PC-3 (cell line): ENCODE measurements at regions not wholly inside any gene's neighbourhood (a gene's known extent, or its start where the extent isn't known, plus 50 kb on each side); places are given as distances from the start of the nearest gene placed in this dataset.

Source experiments
- ATAC-seq: fragments of 200-7000 bp; cut with Tn5 transposase; 2 replicates; pipeline ENCODE4 v1.9.1; 2020; ENCODE audit warnings: mild to moderate bottlenecking, moderate library complexity
- BruUV-seq: library from RNA; stranded (reverse); fragments of 400-500 nt; replicated peaks from 2 replicates; lab custom pipeline; 2021; lab: Mats Ljungman, UMichigan
- CTCF ChIA-PET: fragments of 300-600 bp; sonication (Branson Sonifier 250); formaldehyde crosslinking; loops from one replicate; lab custom pipeline; 2022; ENCODE audit warnings: antibody characterized with exemption; lab: Charles Lee
- POLR2A ChIA-PET: fragments of 300-600 bp; sonication (Branson Sonifier 250); formaldehyde crosslinking; loops from one replicate; lab custom pipeline; 2022; ENCODE audit warnings: antibody characterized with exemption; ENCODE audit not compliant: unreplicated experiment; lab: Charles Lee
- DNase-seq: peaks from one replicate; pipeline ENCODE4 v3.0.0-alpha.2; 2015
- H2AFZ ChIP-seq: fragments of 300-600 bp; sonication (generic); 2 replicates; pipeline ENCODE4 v1.6.0; 2016; ENCODE audit warnings: antibody characterized with exemption, low read length
- H3F3A ChIP-seq: fragments of 300-600 bp; sonication (generic); one replicate; pipeline ENCODE4 v1.6.0; 2017; ENCODE audit warnings: antibody characterized with exemption, low read length, control low read depth, mild to moderate bottlenecking; ENCODE audit not compliant: unreplicated experiment
- H3K27ac ChIP-seq: fragments of 300-600 bp; sonication (generic); 2 replicates; pipeline ENCODE4 v1.5.1; 2016; ENCODE audit warnings: mild to moderate bottlenecking, low read length
- H3K27me3 ChIP-seq: fragments of 300-600 bp; sonication (generic); 2 replicates; pipeline ENCODE4 v1.6.1; 2016; ENCODE audit warnings: low read length, mixed read lengths
- H3K36me3 ChIP-seq: fragments of 300-600 bp; sonication (generic); 2 replicates; pipeline ENCODE4 v1.6.1; 2016; ENCODE audit warnings: low read depth, mixed run types, low read length, mixed read lengths
- H3K4me1 ChIP-seq: fragments of 300-600 bp; sonication (generic); 2 replicates; pipeline ENCODE4 v1.5.1; 2016; ENCODE audit warnings: low read length; ENCODE audit not compliant: insufficient read depth
- H3K4me2 ChIP-seq: fragments of 300-600 bp; sonication (generic); 2 replicates; pipeline ENCODE4 v1.6.0; 2016; ENCODE audit warnings: low read length
- H3K4me3 ChIP-seq: fragments of 300-600 bp; sonication (generic); 2 replicates; pipeline ENCODE4 v1.5.1; 2016; ENCODE audit warnings: mild to moderate bottlenecking, low read length, mixed read lengths
- H3K79me2 ChIP-seq: fragments of 300-600 bp; sonication (generic); 2 replicates; pipeline ENCODE4 v1.6.1; 2017; ENCODE audit warnings: low read length, mixed read lengths
- H3K9ac ChIP-seq: fragments of 300-600 bp; sonication (generic); 2 replicates; pipeline ENCODE4 v1.6.0; 2016; ENCODE audit warnings: mild to moderate bottlenecking, low read length
- H3K9me2 ChIP-seq: fragments of 300-600 bp; sonication (generic); replicated peaks from 2 replicates; pipeline ENCODE4 v1.6.1; 2016; ENCODE audit warnings: mixed run types, low read length, mixed read lengths
- H3K9me3 ChIP-seq: fragments of 300-600 bp; sonication (generic); 2 replicates; pipeline ENCODE4 v1.6.1; 2016; ENCODE audit warnings: low read length, mixed read lengths
- H4K20me1 ChIP-seq: fragments of 300-600 bp; sonication (generic); 2 replicates; pipeline ENCODE4 v1.6.1; 2016; ENCODE audit warnings: low read length, mixed read lengths
- EZH2 ChIP-seq: fragments of 300-600 bp; sonication (generic); IDR thresholded peaks from one replicate; pipeline ENCODE4 v1.6.1; 2017; ENCODE audit warnings: antibody characterized with exemption, mild to moderate bottlenecking, low read length; ENCODE audit not compliant: unreplicated experiment
- EZH2phosphoT487 ChIP-seq: fragments of 300-600 bp; sonication (generic); IDR thresholded peaks from 2 replicates; pipeline ENCODE4 v1.6.1; 2018; ENCODE audit warnings: mild to moderate bottlenecking, antibody characterized with exemption, low read length, borderline replicate concordance
- intact Hi-C: fragments of 100-400 bp; cut with micrococcal nuclease; formaldehyde crosslinking; loops from 2 replicates; pipeline ENCODE4 v1.9.0; 2023
- TF ChIP-seq, protein P1 (sequence below): fragments of 300-600 bp; sonication (generic); conservative IDR thresholded peaks from 2 replicates; pipeline ENCODE4 v1.5.1; 2017; ENCODE audit warnings: antibody characterized with exemption, low read depth, mild to moderate bottlenecking, low read length

DNA sequence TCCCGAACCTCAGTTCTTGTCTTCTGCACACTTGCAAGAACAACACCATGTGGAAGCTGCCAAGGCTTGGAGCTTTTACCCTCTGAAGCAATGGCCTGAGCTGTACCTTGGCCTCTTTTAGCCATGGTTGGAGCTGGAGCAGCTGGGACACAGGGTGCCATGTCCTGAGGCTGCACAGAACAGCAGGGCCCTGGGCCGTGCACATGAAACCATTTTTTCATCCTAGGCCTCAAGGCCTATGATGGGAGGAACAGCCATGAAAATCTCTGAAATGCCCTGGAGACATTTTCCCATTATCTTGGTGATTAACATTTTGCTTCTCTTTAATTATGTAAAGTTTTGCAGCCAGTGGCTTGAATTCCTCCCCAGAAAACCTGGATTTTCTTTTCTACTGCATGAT, 817.8 kb upstream of the CXADR start:
- Histone ChIP-seq H3K9me2 (no peaks in the 10 kb centered on the region), H2AFZ (no peak overlapping the region), H4K20me1 (no peaks in the 10 kb centered on the region), H3F3A (no peaks in the 10 kb centered on the region), H3K4me3 (no peak overlapping the region), H3K36me3 (no peaks in the 10 kb centered on the region), H3K9ac (no peak overlapping the region), H3K9me3 (peaks cover 34% of the 10 kb centered on the region), H3K27me3 (no peaks in the 10 kb centered on the region), H3K4me1 (no peaks in the 10 kb centered on the region), H3K4me2 (no peak overlapping the region), H3K79me2 (no peaks in the 10 kb centered on the region), H3K27ac (no peak overlapping the region)
- no peak for ATAC-seq
- no TSS peak for BruUV-seq
- TF ChIP-seq EZH2 (no peak), EZH2phosphoT487 (no peak)
- TF ChIP-seq, protein P1, sequence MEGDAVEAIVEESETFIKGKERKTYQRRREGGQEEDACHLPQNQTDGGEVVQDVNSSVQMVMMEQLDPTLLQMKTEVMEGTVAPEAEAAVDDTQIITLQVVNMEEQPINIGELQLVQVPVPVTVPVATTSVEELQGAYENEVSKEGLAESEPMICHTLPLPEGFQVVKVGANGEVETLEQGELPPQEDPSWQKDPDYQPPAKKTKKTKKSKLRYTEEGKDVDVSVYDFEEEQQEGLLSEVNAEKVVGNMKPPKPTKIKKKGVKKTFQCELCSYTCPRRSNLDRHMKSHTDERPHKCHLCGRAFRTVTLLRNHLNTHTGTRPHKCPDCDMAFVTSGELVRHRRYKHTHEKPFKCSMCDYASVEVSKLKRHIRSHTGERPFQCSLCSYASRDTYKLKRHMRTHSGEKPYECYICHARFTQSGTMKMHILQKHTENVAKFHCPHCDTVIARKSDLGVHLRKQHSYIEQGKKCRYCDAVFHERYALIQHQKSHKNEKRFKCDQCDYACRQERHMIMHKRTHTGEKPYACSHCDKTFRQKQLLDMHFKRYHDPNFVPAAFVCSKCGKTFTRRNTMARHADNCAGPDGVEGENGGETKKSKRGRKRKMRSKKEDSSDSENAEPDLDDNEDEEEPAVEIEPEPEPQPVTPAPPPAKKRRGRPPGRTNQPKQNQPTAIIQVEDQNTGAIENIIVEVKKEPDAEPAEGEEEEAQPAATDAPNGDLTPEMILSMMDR: no peak
- intact Hi-C loops: no loop called here
- DNase-seq: no peak
- ChIA-PET POLR2A (no interaction called here), CTCF (no interaction called here)

DNA sequence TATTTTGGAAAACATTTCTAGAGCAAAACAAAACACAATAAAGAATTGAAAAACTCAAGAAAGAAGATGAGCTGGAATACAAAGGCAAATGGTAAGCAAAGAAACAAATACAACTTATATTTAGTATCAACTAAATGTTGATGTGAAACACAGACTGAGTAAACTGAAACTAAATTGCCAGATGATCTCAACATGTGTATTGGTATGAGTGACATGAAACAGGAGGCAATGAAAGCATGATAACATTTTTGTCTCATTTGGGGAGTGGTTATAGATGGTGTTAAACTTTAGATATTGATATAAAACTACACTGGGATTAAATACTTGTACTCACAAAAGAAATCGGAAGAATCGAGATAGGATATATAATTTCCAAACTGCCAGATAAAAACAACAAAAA, 805.6 kb upstream of the CXADR start:
- ChIA-PET CTCF (no interaction called here), POLR2A (no interaction called here)
- TF ChIP-seq EZH2 (no peak), EZH2phosphoT487 (no peak)
- TF ChIP-seq, protein P1: no peak
- no peaks in the 10 kb centered on the region for H3K79me2 ChIP-seq
- H4K20me1 ChIP-seq: no peaks in the 10 kb centered on the region
- peaks cover 24% of the 10 kb centered on the region for H3K9me3 ChIP-seq
- no peaks in the 10 kb centered on the region for H3K36me3 ChIP-seq
- no peak overlapping the region for H3K4me3 ChIP-seq
- no peak overlapping the region for H2AFZ ChIP-seq
- H3F3A ChIP-seq: no peaks in the 10 kb centered on the region
- no TSS peak for BruUV-seq
- DNase-seq (no peak), ATAC-seq (no peak)
- no peaks in the 10 kb centered on the region for H3K27me3 ChIP-seq
- no peak overlapping the region for H3K27ac ChIP-seq
- intact Hi-C loops: no loop called here
- no peak overlapping the region for H3K9ac ChIP-seq
- no peaks in the 10 kb centered on the region for H3K4me1 ChIP-seq
- H3K9me2 ChIP-seq: no peaks in the 10 kb centered on the region
- no peak overlapping the region for H3K4me2 ChIP-seq

DNA sequence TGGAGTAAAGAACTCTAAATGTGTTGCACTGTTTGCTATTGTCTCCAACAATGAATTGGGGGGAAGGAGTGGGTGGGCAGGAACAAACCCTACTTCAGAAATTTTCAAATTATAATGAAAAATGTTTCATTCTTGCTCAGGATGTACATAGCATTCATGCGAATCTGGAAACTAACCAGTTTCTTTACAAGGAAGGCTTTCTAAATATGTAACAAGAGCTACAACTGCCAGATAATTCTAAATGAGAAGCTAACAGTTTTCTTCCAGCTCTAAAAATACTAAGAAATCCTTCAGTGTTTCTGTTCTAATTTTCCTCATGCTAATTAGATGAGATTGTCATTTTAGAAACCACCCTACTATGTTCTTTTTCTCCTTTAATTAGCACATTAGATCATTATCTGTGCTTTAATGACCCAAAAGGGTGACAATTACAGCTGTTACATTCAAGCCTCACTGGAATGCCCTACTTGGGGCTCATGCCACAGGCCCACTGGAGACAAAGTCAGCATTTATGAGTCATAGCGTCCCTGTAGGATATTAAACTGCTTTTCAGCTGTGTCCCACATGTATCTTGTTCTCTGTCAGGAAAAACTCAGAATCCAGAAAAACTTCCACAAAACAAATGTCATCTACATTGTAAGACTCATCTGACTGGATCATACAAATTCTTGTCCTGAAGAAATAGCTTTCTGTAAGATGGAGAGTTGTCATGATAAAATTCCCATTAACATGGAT, 804.6 kb upstream of the CXADR start:
- Histone ChIP-seq H3K4me2 (no peak overlapping the region), H2AFZ (no peak overlapping the region), H4K20me1 (no peaks in the 10 kb centered on the region), H3K9me2 (no peaks in the 10 kb centered on the region), H3K27ac (no peak overlapping the region), H3K36me3 (no peaks in the 10 kb centered on the region), H3K4me3 (no peak overlapping the region), H3K4me1 (no peaks in the 10 kb centered on the region), H3K9me3 (peaks cover 24% of the 10 kb centered on the region), H3F3A (no peaks in the 10 kb centered on the region), H3K9ac (no peak overlapping the region), H3K79me2 (no peaks in the 10 kb centered on the region), H3K27me3 (no peaks in the 10 kb centered on the region)
- no peak for DNase-seq
- ATAC-seq: no peak
- ChIA-PET POLR2A (no interaction called here), CTCF (no interaction called here)
- no TSS peak for BruUV-seq
- intact Hi-C loops: no loop called here
- no peak for TF ChIP-seq EZH2
- TF ChIP-seq EZH2phosphoT487: no peak
- TF ChIP-seq, protein P1: no peak
